ENCODE measurements at regions not wholly inside any gene's neighbourhood (a gene's known extent, or its start where the extent isn't known, plus 50 kb on each side); places are given as distances from the start of the nearest gene placed in this dataset.
"Not testable (repeated sequence)": the region's sequence is repeated elsewhere in the genome, so short reads cannot be mapped to it uniquely, and the experiment has no call there.

- not testable (repeated sequence) for TF ChIP-seq CTCF (IDR thresholded peaks at IDR 0.05); ZSCAN18 (CRISPR knock-in tag; IDR thresholded peaks at IDR 0.05); MAX (CRISPR knock-in tag; IDR thresholded peaks at IDR 0.05); CREB1 (CRISPR knock-in tag; IDR thresholded peaks at IDR 0.05); JUN (CRISPR knock-in tag; IDR thresholded peaks at IDR 0.05); KAT7 (CRISPR knock-in tag; IDR thresholded peaks at IDR 0.05; ENCODE audit: borderline replicate concordance); ZNF512 (CRISPR knock-in tag; IDR thresholded peaks at IDR 0.05; ENCODE audit: borderline replicate concordance); MXD4 (CRISPR knock-in tag; IDR thresholded peaks at IDR 0.05; ENCODE audit: borderline replicate concordance); USF2 (CRISPR knock-in tag; IDR thresholded peaks at IDR 0.05)
- TF ChIP-seq, protein P1, sequence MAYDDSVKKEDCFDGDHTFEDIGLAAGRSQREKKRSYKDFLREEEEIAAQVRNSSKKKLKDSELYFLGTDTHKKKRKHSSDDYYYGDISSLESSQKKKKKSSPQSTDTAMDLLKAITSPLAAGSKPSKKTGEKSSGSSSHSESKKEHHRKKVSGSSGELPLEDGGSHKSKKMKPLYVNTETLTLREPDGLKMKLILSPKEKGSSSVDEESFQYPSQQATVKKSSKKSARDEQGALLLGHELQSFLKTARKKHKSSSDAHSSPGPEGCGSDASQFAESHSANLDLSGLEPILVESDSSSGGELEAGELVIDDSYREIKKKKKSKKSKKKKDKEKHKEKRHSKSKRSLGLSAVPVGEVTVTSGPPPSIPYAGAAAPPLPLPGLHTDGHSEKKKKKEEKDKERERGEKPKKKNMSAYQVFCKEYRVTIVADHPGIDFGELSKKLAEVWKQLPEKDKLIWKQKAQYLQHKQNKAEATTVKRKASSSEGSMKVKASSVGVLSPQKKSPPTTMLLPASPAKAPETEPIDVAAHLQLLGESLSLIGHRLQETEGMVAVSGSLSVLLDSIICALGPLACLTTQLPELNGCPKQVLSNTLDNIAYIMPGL (CRISPR knock-in tag; IDR thresholded peaks at IDR 0.05): not testable (repeated sequence)
These were observed 454.9 kb downstream of the SPATA31A1 start for GRCh38 chr9:39810401-39810800.
